SH-SY5Y (cell line): ENCODE measurements at regions not wholly inside any gene's neighbourhood (a gene's known extent, or its start where the extent isn't known, plus 50 kb on each side); places are given as distances from the start of the nearest gene placed in this dataset.

Source experiments
- GATA2 ChIP-seq: IDR thresholded peaks from 2 replicates; pipeline ENCODE4 v1.6.1; 2011; ENCODE audit warnings: mild to moderate bottlenecking, low read depth, low read length
- GATA3 ChIP-seq: IDR thresholded peaks from 2 replicates; pipeline ENCODE4 v1.6.1; 2011; ENCODE audit warnings: low read depth, mild to moderate bottlenecking, low read length, moderate library complexity

DNA sequence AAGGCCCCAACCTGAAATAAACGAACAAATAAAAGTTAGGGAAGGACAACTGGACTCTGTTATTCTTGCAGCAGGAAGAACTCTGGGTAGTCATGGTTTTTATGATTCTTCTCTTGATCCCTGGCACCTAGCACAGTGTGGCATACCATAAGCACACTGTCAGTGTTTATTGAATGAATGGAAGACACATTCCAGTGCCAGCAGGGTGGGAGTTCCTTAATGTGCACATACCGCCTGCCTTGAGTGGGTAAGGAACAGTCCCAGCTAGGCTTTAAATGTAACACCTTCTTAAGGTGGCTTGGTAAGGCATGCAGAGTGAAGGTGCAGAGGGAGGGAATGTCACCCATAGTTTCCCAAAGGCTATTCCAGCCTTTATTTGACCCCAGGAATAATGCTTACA, 162.9 kb upstream of the CEP162 start:
- no peak for TF ChIP-seq GATA3
- TF ChIP-seq GATA2, result no peak
